Loucy (cell line): ENCODE measurements at regions not wholly inside any gene's neighbourhood (a gene's known extent, or its start where the extent isn't known, plus 50 kb on each side); places are given as distances from the start of the nearest gene placed in this dataset.
"Not testable (repeated sequence)": the region's sequence is repeated elsewhere in the genome, so short reads cannot be mapped to it uniquely, and the experiment has no call there.

ENCODE experiments used
- EZH2phosphoT487 ChIP-seq: fragments of 200-600 bp; IDR thresholded peaks from 2 replicates; pipeline ENCODE4 v1.6.1; 2018; ENCODE audit warnings: antibody characterized with exemption, mild to moderate bottlenecking, moderate library complexity, borderline replicate concordance
- TF ChIP-seq, protein P1 (sequence below): fragments of 200-600 bp; sonication (generic); conservative IDR thresholded peaks from 2 replicates; pipeline ENCODE4 v1.5.1; 2014; ENCODE audit warnings: mild to moderate bottlenecking, antibody characterized with exemption, low read length

DNA sequence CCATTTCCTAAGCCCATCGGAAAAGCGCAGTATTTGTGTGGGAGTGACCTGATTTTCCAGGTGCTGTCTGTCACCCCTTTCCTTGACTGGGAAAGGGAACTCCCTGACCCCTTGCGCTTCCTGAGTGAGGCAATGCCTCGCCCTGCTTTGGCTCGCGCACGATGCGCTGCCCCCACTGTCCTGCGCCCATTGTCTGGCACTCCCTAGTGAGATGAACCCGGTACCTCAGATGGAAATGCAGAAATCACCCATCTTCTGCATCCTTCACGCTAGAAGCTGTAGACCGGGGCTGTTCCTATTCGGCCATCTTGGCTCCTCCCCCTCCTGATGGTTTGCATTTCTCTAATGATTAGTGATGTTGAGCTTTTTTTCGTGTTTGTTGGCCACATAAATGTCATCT is 349.3 kb upstream of the GBE1 start:
- TF ChIP-seq, protein P1, sequence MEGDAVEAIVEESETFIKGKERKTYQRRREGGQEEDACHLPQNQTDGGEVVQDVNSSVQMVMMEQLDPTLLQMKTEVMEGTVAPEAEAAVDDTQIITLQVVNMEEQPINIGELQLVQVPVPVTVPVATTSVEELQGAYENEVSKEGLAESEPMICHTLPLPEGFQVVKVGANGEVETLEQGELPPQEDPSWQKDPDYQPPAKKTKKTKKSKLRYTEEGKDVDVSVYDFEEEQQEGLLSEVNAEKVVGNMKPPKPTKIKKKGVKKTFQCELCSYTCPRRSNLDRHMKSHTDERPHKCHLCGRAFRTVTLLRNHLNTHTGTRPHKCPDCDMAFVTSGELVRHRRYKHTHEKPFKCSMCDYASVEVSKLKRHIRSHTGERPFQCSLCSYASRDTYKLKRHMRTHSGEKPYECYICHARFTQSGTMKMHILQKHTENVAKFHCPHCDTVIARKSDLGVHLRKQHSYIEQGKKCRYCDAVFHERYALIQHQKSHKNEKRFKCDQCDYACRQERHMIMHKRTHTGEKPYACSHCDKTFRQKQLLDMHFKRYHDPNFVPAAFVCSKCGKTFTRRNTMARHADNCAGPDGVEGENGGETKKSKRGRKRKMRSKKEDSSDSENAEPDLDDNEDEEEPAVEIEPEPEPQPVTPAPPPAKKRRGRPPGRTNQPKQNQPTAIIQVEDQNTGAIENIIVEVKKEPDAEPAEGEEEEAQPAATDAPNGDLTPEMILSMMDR: not testable (repeated sequence)
- TF ChIP-seq EZH2phosphoT487: not testable (repeated sequence)
